D721Med (cell line): ENCODE measurements at regions not wholly inside any gene's neighbourhood (a gene's known extent, or its start where the extent isn't known, plus 50 kb on each side); places are given as distances from the start of the nearest gene placed in this dataset.

Source experiments
- DNase-seq: peaks from one replicate; pipeline ENCODE4 v3.0.0; 2011; ENCODE audit warnings: low spot score; ENCODE audit not compliant: insufficient read length
- FAIRE-seq: peaks from 2 replicates; lab custom pipeline; 2011; peaks lifted over from hg19 to GRCh38; lab: Jason Lieb, UNC
- TF ChIP-seq, protein P1 (sequence below): IDR thresholded peaks from 2 replicates; pipeline ENCODE4 v1.5.1; 2012; ENCODE audit warnings: mild to moderate bottlenecking, control low read depth; ENCODE audit not compliant: insufficient read depth; ENCODE audit errors: missing control alignments

DNA sequence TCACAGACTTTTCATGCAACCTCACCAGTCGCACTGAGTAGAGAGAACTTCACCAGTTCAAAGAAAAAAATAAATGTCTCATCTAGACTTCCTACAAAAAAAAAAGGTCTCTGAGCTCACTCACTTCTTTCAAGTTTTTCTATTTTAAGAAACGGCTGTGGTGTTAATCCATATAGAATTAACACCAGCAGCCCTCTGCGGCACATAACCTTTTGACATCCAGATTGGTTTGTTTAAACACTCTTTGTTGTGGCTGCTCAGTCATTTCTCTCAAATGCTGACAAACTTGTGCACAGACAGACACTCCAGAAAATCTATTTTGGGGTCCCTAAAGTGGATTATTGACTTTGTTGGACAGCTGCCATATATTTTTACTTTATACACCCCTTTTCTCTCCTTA, 874.9 kb downstream of the EFNB2 start:
- FAIRE-seq (no peak), DNase-seq (no peak)
- TF ChIP-seq, protein P1, sequence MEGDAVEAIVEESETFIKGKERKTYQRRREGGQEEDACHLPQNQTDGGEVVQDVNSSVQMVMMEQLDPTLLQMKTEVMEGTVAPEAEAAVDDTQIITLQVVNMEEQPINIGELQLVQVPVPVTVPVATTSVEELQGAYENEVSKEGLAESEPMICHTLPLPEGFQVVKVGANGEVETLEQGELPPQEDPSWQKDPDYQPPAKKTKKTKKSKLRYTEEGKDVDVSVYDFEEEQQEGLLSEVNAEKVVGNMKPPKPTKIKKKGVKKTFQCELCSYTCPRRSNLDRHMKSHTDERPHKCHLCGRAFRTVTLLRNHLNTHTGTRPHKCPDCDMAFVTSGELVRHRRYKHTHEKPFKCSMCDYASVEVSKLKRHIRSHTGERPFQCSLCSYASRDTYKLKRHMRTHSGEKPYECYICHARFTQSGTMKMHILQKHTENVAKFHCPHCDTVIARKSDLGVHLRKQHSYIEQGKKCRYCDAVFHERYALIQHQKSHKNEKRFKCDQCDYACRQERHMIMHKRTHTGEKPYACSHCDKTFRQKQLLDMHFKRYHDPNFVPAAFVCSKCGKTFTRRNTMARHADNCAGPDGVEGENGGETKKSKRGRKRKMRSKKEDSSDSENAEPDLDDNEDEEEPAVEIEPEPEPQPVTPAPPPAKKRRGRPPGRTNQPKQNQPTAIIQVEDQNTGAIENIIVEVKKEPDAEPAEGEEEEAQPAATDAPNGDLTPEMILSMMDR = no peak

- DNase-seq = no peak
- TF ChIP-seq, protein P1 = no peak
- no peak for FAIRE-seq
These were observed 877.0 kb downstream of the EFNB2 start for GRCh38 chr13:105658431-105658830.

DNA sequence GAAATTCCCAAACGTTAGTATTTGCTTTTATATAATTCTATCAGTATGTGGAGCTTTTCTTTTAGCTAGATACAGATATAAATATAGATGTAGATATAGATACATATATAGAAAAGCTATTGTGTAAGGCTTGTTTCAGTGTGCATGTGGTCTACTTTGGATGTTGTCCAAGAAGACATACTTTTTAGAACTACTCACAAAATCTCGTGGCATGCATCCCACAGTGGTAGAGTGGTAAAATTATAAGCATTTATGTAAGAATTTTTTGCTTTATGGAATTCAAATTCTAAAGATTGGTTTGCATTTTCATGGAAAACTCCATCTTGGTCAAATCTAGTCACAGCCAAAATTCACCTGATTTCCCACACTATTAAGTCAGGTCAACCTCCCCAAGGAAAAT, 880.4 kb downstream of the EFNB2 start:
- FAIRE-seq (no peak), DNase-seq (no peak)
- TF ChIP-seq, protein P1 = no peak

DNA sequence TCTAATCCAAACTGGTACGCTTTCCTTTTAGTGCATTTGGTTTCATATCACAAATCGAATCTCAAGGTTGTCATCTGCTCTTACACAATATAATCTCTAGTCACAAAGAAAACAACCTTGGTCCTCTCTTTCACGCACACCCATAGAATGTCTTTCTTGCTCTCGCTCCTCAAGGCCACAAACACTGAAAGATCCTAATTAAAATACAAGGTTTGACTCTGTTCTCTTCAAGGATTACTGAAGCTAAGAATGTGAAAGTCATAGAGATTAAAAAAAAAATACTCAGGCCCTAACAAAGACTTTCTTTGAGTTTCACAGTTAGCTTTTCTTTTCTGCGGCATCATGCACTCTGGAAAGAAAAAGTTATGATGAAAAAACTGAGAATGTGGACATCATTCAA, 891.5 kb downstream of the EFNB2 start:
- FAIRE-seq (no peak), DNase-seq (no peak)
- TF ChIP-seq, protein P1 = no peak

GRCh38 chr13:105642511-105642958, 892.9 kb downstream of the EFNB2 start:
- TF ChIP-seq, protein P1 = no peak
- no peak for DNase-seq
- FAIRE-seq = no peak

- DNase-seq = no peak
- FAIRE-seq = no peak
- TF ChIP-seq, protein P1 = no peak
These were observed 894.3 kb downstream of the EFNB2 start for GRCh38 chr13:105641121-105641520.

DNA sequence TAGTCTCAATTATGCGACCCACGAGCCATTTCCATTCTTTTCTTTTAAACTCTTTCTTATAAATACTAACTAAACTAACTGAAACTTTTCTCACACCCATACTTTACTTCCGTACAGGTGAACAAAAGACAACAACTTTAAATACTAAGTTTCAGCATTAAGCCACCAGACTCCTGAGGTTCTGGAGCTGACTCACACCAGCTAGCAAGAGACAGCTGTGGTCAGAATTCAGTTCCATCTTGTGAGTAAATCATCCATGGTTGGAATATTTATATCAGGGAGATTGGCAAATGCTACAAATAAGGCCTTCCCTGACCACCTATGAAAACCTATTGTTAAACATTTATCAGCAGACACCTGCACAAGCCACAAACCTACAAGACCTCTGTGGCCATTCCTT, 897.0 kb downstream of the EFNB2 start:
- TF ChIP-seq, protein P1 = no peak
- DNase-seq = no peak
- FAIRE-seq = no peak
